Omental fat pad (tissue), 3 donors: ENCODE measurements at regions not wholly inside any gene's neighbourhood (a gene's known extent, or its start where the extent isn't known, plus 50 kb on each side); places are given as distances from the start of the nearest gene placed in this dataset.

Experiments
- ATAC-seq: fragments of 150-250 bp; one replicate; pipeline ENCODE4 v1.9.1; 2016; ENCODE audit warnings: mild to moderate bottlenecking, moderate library complexity; ENCODE audit not compliant: low FRiP score
- DNase-seq: peaks from one replicate; pipeline ENCODE4 v3.0.0-alpha.2; 2019; ENCODE audit warnings: low spot score
- CTCF ChIP-seq, 3 donors: fragments of 450-650 bp; IDR thresholded peaks; one replicate each; pipeline ENCODE4 v1.5.1; 2016 to 2017; ENCODE audit warnings: antibody characterized with exemption in 3 of 3, mild to moderate bottlenecking in 3 of 3, moderate library complexity in 2 of 3

DNA sequence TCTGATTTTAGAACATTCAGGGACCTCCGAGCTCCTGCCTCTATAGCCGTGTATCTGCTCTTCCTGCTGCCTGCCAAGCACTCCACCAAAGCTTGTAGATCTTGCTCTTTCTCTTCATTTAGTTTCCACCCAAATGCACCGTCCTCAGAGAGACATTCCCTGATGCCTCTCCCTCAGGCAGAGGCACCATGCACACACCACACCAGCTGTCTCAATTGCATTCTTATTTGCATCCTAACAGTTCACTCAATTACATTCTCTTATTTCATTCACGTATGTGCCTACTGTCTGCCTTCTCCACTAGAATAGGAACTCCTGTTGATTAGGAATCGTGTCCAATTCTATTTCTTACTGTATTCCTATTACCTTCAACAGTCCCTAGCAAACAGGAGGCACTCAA is 845.4 kb upstream of the TMEM132C start:
- no peak for TF ChIP-seq CTCF (IDR thresholded peaks at IDR 0.05)
- no peak for ATAC-seq
- no peak for DNase-seq

GRCh38 chr12:127422935-127423566 is 843.9 kb upstream of the TMEM132C start:
- no peak for ATAC-seq
- no peak for DNase-seq
- TF ChIP-seq CTCF (IDR thresholded peaks at IDR 0.05), result no peak

GRCh38 chr12:127425474-127425873 is 841.5 kb upstream of the TMEM132C start:
- no peak for DNase-seq
- no peak for TF ChIP-seq CTCF (IDR thresholded peaks at IDR 0.05)
- no peak for ATAC-seq

DNA sequence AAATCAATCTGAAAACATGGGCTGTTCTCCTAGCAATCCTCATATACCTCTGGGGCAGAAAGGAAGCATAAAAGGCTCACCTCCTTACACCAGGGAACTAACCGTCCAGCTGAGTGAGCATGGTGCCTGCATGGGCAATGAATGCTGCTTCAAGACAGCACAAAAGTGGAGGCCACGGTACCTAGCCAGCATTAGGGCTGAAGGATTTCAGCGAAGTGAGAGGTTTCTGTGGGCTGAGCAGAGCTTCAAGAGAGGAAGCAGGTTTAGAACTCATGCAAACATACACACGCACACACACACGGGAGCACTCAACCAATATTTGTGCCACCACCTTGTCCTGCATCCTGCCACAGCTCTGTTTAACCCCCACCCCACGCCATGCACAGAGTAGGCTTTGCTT is 838.5 kb upstream of the TMEM132C start:
- no peak for DNase-seq
- TF ChIP-seq CTCF (IDR thresholded peaks at IDR 0.05), result no peak
- ATAC-seq, result no peak

- DNase-seq (no peak), ATAC-seq (no peak)
- no peak for TF ChIP-seq CTCF (IDR thresholded peaks at IDR 0.05)
These were observed 837.3 kb upstream of the TMEM132C start for GRCh38 chr12:127429551-127430285.

DNA sequence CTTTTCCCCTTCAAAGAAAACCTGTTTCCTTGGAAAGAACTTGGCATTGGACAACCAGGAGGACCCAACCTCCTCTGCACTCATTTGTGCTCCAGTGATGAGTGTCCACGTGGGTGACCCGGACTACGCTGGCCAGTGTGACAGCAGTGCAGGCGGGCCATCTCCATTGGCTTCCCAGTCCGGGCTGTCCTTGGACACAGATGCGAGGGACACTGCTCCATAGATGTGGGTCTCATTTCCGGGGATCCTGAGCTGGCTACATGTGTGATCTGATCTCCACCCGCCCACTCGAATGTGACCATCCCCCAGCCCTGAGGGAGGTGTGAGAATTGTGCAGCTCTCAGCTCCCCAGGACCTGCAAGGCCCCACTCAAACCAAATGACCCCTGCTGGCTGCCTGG is 836.6 kb upstream of the TMEM132C start:
- no peak for ATAC-seq
- DNase-seq, result no peak
- no peak for TF ChIP-seq CTCF (IDR thresholded peaks at IDR 0.05)

- no peak for DNase-seq
- ATAC-seq, result no peak
- no peak for TF ChIP-seq CTCF (IDR thresholded peaks at IDR 0.05)
These were observed 835.8 kb upstream of the TMEM132C start for GRCh38 chr12:127431177-127431576.
